GM19467 (cell line): ENCODE measurements at regions not wholly inside any gene's neighbourhood (a gene's known extent, or its start where the extent isn't known, plus 50 kb on each side); places are given as distances from the start of the nearest gene placed in this dataset.

ENCODE experiments used
- ATAC-seq: cut with Tn5 transposase; IDR thresholded peaks from one replicate; pipeline ENCODE4 v1.9.1; 2021; ENCODE audit warnings: mild to moderate bottlenecking, moderate library complexity; ENCODE audit not compliant: unreplicated experiment

- ATAC-seq = no peak
Measured at GRCh38 chr22:47237890-47238480, 475.5 kb downstream of the TBC1D22A start.

DNA sequence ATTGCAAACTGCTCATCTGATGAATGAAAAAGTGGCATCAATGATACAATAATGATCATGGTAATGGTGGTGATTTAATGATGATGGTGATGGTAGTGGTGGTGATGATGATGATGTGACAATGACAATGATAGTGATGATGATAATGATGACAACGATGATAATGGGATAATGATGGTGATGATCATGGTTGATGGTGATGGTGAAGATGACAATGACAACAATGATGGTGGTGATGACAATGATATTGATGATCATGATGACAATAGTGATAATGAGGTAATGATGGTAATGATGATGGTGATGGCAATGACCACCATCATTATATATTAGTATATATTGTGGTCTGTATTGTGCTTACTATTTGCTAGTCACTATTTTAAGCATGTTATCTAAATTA lies 474.3 kb downstream of the TBC1D22A start:
- ATAC-seq = no peak

- no peak for ATAC-seq
Measured at GRCh38 chr22:47236161-47236560, 473.7 kb downstream of the TBC1D22A start.

GRCh38 chr22:47233316-47234243 lies 471.1 kb downstream of the TBC1D22A start:
- ATAC-seq = no peak

DNA sequence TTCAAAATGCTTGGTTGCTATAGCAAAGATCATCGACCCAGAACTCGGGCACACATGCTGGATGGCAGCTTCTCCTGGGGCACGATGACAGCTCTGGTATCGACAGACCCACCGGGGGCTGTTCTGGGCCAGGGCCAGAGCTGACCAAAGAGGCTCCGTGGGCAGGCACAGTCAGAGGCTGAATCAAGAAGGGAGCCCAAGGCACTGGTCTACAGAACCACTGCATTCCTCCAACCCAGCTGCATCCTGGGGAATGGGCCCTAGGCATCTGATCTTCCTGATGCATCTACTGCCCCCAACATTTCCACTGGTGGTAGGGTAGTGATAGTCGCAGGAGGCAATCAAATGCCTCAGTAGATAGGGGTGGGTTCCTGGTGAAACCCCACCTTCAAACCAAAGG lies 470.3 kb downstream of the TBC1D22A start:
- no peak for ATAC-seq

DNA sequence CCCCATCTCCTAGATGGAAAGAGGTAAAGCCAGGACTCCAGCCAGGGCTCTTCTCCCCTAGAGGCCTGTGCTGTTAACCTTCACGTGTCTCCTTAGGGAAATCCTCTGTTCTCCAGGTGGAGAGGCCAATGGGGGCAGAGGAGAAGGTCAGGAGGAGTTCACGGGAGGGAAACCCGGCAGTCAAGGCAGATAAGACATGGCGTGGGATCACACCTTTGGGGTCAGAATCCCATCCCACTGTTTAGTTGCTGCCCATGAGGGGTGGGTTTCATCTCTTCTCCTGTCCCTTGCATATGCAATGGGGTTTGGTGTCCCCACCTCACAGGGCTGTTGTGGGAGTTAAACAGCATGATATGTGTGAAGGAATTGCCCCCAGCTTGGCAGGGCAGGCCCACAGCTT lies 469.7 kb downstream of the TBC1D22A start:
- no peak for ATAC-seq

GRCh38 chr22:47231759-47232158 lies 469.3 kb downstream of the TBC1D22A start:
- ATAC-seq = no peak

DNA sequence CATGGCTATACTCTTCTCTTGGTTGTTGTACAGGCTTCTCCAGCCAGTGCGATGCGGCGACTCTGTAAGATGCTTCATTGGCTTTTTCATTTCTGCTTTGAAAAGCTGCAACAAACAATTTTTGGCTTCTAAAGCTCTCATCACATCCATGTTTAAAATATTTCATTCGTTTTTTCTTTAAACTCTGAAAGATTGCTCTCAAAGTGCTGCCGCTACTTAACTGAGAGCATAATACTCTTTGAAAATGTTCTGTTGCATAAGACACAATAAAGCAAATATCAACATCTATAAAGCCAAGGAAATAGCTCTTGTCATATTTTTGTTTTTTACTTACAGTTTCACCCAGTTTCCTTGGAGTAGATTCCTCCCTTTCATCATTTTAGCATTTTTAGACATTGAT lies 468.3 kb downstream of the TBC1D22A start:
- no peak for ATAC-seq

GRCh38 chr22:47230251-47230650 lies 467.8 kb downstream of the TBC1D22A start:
- no peak for ATAC-seq

- no peak for ATAC-seq
Measured at GRCh38 chr22:47228767-47229166, 466.3 kb downstream of the TBC1D22A start.

DNA sequence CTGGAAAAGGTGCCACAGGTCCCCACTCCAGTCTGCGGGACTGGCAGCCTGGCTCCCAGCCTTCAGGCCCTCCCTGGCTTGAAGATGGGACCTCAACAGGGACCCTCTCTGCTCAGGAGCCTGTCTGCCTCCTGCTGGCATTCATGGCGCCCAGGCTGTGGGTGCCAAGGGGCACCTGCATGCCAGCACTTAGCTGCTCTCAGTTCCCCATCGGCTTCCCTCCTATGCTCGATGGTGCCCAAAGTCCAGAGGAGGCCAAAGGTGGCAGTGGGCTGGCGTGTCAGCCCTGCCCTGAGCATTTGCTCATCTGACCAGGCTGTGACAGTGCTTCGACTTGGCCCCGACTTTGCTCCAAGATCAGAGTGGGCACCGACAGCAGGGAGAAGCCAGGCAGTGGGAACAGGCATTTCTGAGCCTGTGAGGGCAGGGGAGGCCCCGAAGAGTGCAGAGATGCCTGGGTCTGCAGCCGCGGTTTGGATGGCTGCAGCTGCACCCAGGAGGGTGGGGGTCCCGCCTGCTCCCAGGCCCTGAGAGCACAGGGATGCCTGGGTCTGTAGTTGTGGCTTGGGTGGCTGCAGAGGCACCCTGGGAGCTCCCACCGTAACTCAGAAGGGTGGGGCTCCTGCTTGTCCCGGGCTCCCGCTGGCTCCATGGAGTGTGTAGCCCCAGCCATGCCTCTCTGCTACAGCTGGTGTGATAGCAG lies 463.6 kb downstream of the TBC1D22A start:
- ATAC-seq = no peak

DNA sequence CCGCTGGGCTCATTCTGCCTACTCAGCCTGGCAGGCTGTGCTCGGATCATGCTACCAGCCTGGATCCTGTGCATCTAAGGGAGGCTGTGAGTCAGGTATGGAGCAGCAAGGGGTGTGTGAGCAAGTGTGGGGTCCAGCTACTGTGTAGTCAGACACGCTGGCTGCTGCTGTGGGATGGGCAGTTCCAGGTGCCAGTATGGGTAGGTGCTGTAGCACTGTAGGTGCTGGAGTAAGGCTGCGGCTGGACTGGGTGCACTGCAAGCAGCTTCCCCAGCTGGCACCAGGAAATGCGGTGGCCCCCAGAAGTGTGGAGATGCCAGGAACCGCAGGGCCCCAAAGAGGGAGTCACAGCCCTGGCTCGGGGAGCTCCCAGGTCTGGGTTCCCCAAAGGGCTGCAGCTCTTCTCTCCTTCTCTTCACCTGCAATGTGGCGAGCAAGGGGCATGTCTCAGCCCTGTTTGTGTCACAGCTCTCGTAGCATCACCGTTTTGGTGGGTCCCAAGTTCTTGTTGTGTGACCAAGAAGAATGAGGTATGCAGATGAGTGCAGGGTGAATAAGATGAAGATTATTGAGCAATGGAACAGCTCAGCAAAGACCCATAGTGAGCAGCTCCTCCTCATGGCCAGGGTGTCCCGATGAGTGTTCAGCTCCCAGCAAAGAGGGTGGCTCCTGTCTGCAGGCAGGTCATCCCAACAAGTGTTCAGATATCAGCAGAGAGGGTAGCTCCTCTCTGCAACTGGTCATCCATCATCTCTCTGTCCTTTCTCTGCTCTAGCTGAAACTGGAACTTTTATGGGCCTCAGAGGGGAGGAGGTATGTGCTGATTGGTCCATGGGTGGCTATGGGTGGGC lies 462.9 kb downstream of the TBC1D22A start:
- no peak for ATAC-seq
